ENCODE measurements at regions not wholly inside any gene's neighbourhood (a gene's known extent, or its start where the extent isn't known, plus 50 kb on each side); places are given as distances from the start of the nearest gene placed in this dataset.

DNA sequence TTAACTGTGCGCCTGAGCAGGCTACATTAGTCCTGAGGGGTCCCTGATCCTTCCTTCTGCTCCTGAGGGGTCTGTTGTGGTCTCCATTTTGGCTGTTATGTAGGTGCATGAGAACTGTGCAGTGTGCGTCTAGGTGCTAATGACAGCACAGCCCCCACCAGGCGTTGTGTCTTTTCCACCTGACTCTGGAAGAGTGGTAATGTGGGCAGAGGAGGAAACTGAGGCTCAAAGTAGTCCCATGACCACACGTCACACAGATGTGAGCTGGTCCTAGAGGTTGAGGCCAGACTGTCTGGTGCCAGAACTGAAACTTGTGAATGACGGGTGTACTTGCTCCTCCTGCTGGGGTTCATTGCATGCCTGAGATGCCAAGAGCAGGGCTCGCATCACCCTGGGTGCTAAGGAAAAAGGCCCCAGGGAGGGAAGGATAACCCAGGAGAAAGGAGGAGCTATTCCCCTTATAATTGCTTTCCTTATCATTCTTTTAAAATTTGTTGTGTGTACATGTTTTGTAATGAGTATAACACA is 111.8 kb downstream of the SLC25A47 start:
- peaks cover 10% of the 10 kb centered on the region; the same call in 1 of the 2 replicates for H4K20me1 ChIP-seq (ENCODE audit: insufficient read depth)
- TF ChIP-seq EZH2 (IDR thresholded peaks at IDR 0.05; ENCODE audit: low read depth) = no peak
- TF ChIP-seq, protein P1, sequence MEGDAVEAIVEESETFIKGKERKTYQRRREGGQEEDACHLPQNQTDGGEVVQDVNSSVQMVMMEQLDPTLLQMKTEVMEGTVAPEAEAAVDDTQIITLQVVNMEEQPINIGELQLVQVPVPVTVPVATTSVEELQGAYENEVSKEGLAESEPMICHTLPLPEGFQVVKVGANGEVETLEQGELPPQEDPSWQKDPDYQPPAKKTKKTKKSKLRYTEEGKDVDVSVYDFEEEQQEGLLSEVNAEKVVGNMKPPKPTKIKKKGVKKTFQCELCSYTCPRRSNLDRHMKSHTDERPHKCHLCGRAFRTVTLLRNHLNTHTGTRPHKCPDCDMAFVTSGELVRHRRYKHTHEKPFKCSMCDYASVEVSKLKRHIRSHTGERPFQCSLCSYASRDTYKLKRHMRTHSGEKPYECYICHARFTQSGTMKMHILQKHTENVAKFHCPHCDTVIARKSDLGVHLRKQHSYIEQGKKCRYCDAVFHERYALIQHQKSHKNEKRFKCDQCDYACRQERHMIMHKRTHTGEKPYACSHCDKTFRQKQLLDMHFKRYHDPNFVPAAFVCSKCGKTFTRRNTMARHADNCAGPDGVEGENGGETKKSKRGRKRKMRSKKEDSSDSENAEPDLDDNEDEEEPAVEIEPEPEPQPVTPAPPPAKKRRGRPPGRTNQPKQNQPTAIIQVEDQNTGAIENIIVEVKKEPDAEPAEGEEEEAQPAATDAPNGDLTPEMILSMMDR (conservative IDR thresholded peaks at IDR 0.05) = no peak
- H3K36me3 ChIP-seq (ENCODE audit: low read depth) = no peaks in the 10 kb centered on the region
- H3K27ac ChIP-seq = no peak overlapping the region
- H3K27me3 ChIP-seq (ENCODE audit: insufficient read depth, low read depth) = no peaks in the 10 kb centered on the region
- POLR2A ChIA-PET (ENCODE audit: unreplicated experiment) = no interaction called here
- H3K4me2 ChIP-seq = no peak overlapping the region
- intact Hi-C loops (cut with micrococcal nuclease; ENCODE audit: unreplicated experiment) = no loop called here
- no peaks in the 10 kb centered on the region for H3K79me2 ChIP-seq (ENCODE audit: low read depth)
- H3K4me1 ChIP-seq (replicated peaks; ENCODE audit: insufficient read depth) = peaks cover 15% of the 10 kb centered on the region
- no TSS peak for BruUV-seq (replicated peaks)
- CTCF ChIA-PET = no interaction called here
- peaks cover 14% of the 10 kb centered on the region; the same call in 1 of the 2 replicates for H3F3A ChIP-seq (ENCODE audit: insufficient read depth, low read depth)
- no peak for DNase-seq
- no peak overlapping the region for H2AFZ ChIP-seq
- H3K9me2 ChIP-seq (ENCODE audit: insufficient read depth) = no peaks in the 10 kb centered on the region
- no peaks in the 10 kb centered on the region for H3K9me3 ChIP-seq (ENCODE audit: insufficient read depth, low read depth)
- no peak overlapping the region for H3K4me3 ChIP-seq

DNA sequence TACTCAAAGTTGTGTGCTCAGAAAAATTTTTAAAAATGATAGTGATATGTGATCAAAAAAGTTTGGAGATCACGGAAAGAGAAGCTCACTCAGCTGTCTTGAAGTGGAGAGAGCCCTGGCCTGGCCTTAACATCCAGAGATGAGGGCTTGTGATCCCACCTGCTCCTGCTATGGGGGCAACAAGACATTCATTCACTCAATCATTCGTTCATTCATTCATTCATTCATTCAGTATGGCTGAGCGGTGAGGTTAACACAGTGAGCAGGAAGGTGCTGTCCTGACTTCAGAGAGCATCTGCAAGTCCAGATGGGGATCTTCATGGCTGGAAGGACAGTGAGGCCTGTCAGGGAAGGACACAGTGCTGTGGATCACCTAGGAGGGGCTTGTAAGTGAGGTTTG is 112.3 kb downstream of the SLC25A47 start:
- peaks cover 15% of the 10 kb centered on the region; the same call in 1 of the 2 replicates for H3F3A ChIP-seq (ENCODE audit: insufficient read depth, low read depth)
- H3K79me2 ChIP-seq (ENCODE audit: low read depth) = no peaks in the 10 kb centered on the region
- no peak for DNase-seq
- CTCF ChIA-PET = no interaction called here
- BruUV-seq (replicated peaks) = no TSS peak
- no peak overlapping the region for H3K4me2 ChIP-seq
- H2AFZ ChIP-seq = no peak overlapping the region
- no peaks in the 10 kb centered on the region for H3K36me3 ChIP-seq (ENCODE audit: low read depth)
- H3K4me3 ChIP-seq = no peak overlapping the region
- intact Hi-C loops (cut with micrococcal nuclease; ENCODE audit: unreplicated experiment) = no loop called here
- no peak for TF ChIP-seq EZH2 (IDR thresholded peaks at IDR 0.05; ENCODE audit: low read depth)
- TF ChIP-seq, protein P1 (conservative IDR thresholded peaks at IDR 0.05) = no peak
- peaks cover 19% of the 10 kb centered on the region for H3K4me1 ChIP-seq (replicated peaks; ENCODE audit: insufficient read depth)
- no peaks in the 10 kb centered on the region for H3K27me3 ChIP-seq (ENCODE audit: insufficient read depth, low read depth)
- POLR2A ChIA-PET (ENCODE audit: unreplicated experiment) = no interaction called here
- no peak overlapping the region for H3K27ac ChIP-seq
- H4K20me1 ChIP-seq (ENCODE audit: insufficient read depth) = peaks cover 10% of the 10 kb centered on the region; the same call in 1 of the 2 replicates
- H3K9me2 ChIP-seq (ENCODE audit: insufficient read depth) = no peaks in the 10 kb centered on the region
- H3K9me3 ChIP-seq (ENCODE audit: insufficient read depth, low read depth) = no peaks in the 10 kb centered on the region

DNA sequence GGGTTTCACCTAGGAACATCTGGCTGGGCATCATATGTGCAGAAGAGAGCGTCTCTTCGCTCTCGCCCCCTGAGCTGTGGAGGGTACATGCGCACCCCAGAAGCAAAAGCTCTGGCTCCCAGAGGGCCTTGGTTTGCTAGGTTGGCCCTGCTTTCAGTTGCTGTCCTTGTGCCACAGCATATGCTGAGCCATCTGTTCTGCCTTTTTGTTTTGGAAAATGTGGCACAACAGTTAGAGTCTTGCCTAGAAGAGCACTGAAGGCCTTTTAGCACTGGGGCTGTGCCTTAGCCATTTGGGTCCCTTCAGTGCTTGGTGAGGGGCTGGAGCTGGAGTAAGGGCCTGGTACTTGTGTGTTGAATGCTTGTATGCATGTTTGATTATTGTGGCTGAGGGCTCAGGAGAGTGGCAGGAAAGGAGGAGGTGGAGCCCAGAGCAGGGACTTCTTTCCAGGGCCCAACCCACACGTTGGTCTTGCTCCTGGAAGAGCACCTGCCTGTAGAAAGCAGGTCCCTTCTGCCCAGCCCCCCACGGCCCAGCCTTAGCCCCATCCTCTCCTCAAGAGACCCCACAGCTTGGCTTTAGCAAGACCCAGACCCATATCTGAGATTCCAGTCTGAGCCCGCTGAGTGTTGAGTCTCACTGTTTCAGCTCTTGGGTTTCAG is 113.7 kb downstream of the SLC25A47 start:
- ChIA-PET CTCF (no interaction called here), POLR2A (ENCODE audit: unreplicated experiment) (no interaction called here)
- no TSS peak for BruUV-seq (replicated peaks)
- Histone ChIP-seq H3F3A (ENCODE audit: insufficient read depth, low read depth) (peaks cover 15% of the 10 kb centered on the region; the same call in 1 of the 2 replicates), H3K9me2 (ENCODE audit: insufficient read depth) (no peaks in the 10 kb centered on the region), H3K4me2 (no peak overlapping the region), H3K9me3 (ENCODE audit: insufficient read depth, low read depth) (no peaks in the 10 kb centered on the region), H4K20me1 (ENCODE audit: insufficient read depth) (peaks cover 10% of the 10 kb centered on the region; the same call in 1 of the 2 replicates), H2AFZ (no peak overlapping the region), H3K79me2 (ENCODE audit: low read depth) (no peaks in the 10 kb centered on the region), H3K4me1 (replicated peaks; ENCODE audit: insufficient read depth) (peaks cover 21% of the 10 kb centered on the region), H3K27ac (no peak overlapping the region), H3K4me3 (no peak overlapping the region), H3K36me3 (ENCODE audit: low read depth) (no peaks in the 10 kb centered on the region), H3K27me3 (ENCODE audit: insufficient read depth, low read depth) (no peaks in the 10 kb centered on the region)
- TF ChIP-seq, protein P1 (conservative IDR thresholded peaks at IDR 0.05) = no peak
- no peak for TF ChIP-seq EZH2 (IDR thresholded peaks at IDR 0.05; ENCODE audit: low read depth)
- intact Hi-C loops (cut with micrococcal nuclease; ENCODE audit: unreplicated experiment) = no loop called here
- DNase-seq = no peak
